Erythroblast (primary cell): ENCODE measurements at regions not wholly inside any gene's neighbourhood (a gene's known extent, or its start where the extent isn't known, plus 50 kb on each side); places are given as distances from the start of the nearest gene placed in this dataset.

Experiments used
- DNase-seq, 2 experiments: peaks; one replicate each; lab custom pipeline; 2025; lab: John Stamatoyannopoulos, UW
- GATA1 ChIP-seq: IDR thresholded peaks from 2 replicates; pipeline ENCODE4 v1.6.1; 2011; ENCODE audit warnings: low read depth, mild to moderate bottlenecking, control low read depth, low read length, moderate library complexity
- POLR2A ChIP-seq: IDR thresholded peaks from 2 replicates; pipeline ENCODE4 v1.6.1; 2011; ENCODE audit warnings: mild to moderate bottlenecking, low read length

DNA sequence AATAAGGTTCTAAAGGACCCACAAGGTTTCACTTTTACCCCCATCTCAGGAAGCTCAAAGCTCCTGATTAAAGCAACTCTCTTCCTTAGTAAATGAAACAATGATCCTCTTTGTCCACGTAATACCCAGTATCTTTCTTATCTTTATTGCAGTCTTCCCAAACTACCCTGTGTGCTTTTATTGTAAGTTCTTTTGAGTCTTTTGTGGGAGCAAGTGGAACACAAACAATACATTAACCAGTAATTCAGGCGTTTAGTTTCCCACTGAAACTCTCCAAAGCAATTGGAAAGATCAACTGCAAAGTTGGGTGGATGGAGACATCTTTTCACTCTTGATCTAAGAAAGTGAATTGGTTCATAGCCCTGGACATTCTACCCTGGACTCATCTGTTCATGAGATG is 240.0 kb downstream of the ZNF621 start:
- no peak for DNase-seq
- TF ChIP-seq GATA1 (no peak), POLR2A (no peak)

- TF ChIP-seq POLR2A, result no peak
- no peak for TF ChIP-seq GATA1
- no peak for DNase-seq
These were observed 241.1 kb downstream of the ZNF621 start for GRCh38 chr3:40765884-40766283.

DNA sequence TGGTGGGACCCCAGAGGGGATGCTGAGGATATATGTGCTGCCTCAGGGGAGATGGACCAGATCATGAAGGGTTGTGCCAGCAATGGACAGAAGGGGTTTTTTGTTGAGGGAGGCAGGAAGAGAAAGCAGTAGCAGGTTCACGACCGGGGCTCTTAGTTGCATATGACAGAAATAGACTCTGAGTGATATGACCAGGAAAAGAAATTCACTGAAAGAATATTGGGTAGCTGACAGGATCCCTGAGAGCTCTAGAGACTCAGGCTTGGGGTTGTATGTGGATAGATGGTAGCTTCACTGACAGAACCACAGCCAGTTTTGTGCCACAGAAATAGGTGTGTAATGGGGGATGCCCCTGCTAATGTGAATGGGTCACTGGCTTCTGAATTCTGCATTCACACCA is 241.6 kb downstream of the ZNF621 start:
- TF ChIP-seq POLR2A (no peak), GATA1 (no peak)
- no peak for DNase-seq

DNA sequence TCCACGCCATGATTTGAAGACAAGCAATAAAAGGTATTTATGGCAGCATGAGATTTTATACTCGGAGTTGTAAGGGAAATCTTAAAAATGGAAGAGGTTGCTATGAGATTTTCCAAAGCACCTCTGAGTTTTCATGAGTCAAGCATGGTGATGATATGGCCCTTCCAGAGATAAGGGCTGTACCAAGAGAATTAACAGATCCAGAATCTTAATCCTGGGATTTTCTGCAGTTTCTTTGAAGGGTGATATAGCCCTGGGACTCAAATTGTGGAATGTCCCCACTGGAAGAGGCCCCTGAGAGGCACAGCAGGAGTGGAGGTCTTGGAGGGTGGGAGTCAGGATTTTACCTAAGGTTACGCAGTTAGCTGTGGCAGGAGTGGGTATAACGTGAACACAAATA is 243.3 kb downstream of the ZNF621 start:
- TF ChIP-seq GATA1, result no peak
- no peak for TF ChIP-seq POLR2A
- no peak for DNase-seq

DNA sequence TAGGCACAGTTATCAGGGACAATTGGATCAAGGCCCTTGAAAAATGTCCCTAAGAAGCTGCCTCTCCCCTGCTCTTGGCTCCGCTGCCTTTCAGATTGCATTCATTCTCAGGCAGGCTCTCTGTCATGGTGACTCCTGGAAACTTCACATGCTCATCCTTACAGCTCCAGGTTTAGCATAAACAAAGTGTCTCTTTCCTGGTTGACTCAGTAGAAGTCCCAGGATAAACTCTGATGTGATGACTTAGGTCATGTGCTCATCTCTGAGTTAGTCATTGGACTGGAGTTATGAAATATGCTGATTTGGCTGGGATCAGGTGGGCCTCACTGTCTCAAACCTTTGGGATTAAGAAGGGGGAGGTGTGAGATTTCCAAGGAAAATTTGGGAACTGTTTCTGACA is 243.8 kb downstream of the ZNF621 start:
- DNase-seq, result no peak
- no peak for TF ChIP-seq POLR2A

DNA sequence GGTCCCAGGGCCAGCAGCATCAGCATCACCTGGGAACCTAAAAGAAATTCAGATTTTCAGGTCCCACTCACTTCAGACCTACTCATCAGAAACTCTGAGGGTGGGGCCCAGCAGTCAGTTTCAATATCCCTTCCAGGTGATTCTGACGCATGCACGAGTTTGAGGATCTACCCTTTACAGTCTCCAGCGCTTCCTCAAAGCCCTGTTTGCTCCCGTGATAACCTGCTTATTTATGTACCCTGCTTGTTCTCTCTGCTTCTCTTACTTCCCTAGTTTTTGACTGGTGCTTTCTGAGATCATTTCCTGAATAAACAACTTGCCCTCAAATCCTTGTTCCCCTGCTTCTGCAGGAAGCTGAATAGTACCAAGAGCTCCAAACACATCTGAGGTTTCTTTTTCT is 245.3 kb downstream of the ZNF621 start:
- DNase-seq, result no peak

DNA sequence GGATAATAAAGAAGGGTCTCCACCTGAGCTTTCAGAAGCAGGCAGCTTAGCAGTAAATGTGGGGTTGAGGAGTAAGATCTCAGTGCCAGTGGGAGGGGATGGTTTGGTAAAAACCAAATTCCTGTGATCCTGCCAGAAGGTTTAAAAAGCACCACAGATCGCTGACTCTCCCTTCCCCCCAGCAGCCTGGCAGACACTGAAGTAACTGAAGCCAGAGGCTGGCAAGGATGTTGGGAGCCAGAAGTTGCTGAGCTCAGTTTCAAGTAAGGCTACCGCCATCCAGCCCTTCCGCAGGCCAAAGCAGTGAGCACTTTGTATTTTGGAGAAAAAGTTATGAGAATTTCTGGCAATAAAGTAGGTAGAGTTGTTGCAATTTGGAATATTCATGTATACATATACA is 246.4 kb downstream of the ZNF621 start:
- no peak for TF ChIP-seq GATA1
- TF ChIP-seq POLR2A, result no peak
- no peak for DNase-seq

More for the DNA sequence above, 245.3 kb downstream of the ZNF621 start:
- TF ChIP-seq POLR2A, result no peak
- no peak for TF ChIP-seq GATA1

DNA sequence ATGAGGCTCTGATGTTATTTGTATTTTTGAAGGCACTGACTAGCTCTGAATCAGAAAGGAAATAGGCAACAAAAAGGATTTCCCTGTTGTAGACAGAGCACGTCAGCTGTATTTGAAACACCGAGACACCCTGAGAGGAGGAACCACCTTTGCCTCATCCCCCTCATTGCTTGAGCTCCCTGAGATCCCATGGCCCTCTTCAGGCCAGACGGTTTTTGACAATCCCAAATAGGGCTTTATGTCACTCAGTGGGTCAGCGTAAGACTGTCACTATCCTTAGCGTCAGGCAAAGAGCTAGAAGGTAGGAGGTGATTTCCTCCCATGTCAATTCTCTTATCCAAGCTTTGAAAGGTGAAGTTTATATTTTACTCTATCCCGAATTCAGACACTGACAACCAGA is 254.3 kb downstream of the ZNF621 start:
- no peak for TF ChIP-seq POLR2A
- TF ChIP-seq GATA1, result no peak
- DNase-seq, result no peak

GRCh38 chr3:40780291-40780924 is 255.6 kb downstream of the ZNF621 start:
- no peak for DNase-seq

DNA sequence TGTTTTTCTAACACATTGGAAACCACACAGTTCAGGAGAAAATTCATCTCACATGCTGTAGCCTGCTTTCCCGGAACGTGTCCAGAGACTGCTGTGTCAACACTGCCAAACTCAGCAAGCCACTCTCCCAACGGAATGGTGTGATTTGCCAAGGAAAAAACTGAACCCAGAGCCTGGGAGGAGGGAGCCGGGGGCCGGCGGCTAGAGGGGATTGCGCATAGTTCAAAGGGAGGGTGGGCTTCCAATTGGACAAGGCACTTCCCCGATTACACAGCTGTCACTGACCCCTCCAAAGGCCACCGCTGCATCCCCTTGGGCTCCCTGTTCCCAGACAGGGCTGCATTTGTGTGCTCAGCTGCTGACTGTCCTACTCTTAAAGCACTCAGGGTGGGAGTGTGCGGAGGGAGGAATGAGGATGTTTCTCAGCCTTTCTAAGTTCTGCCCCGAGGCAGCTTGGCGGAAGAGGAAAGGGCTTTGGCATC is 256.2 kb downstream of the ZNF621 start:
- DNase-seq, result no peak
- TF ChIP-seq GATA1, result no peak
- TF ChIP-seq POLR2A, result no peak

More at GRCh38 chr3:40780291-40780924, 255.6 kb downstream of the ZNF621 start:
- no peak for TF ChIP-seq POLR2A
- no peak for TF ChIP-seq GATA1

DNA sequence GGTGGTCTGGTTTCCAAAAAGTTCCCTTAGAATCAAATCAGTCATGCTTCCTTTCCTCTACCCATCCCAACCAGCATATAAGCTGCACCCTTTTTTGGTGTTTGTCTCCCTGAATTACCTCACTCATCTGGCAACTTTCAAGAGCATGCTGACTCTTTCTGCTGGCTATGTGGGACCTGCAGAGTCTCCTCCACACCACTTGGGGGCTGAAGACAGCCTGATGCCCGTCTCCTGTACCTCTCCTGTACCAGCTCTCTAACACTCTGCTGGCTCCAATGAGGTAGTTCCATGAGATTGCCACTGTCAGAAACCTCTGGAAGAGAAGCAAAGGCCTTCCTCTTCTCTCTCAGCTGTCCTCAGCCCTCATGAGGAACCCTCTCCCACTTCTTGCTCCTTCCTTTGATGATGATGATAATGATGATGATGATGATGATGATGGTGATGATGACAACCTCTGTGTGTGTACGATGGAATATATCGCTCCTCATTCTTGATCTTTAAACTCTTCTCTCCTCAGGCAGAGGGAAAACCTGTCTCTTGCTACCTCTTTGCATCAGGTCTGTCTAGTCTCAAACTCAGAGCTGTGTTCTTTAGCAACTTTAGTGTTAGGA is 257.5 kb downstream of the ZNF621 start:
- DNase-seq, result no peak
- no peak for TF ChIP-seq GATA1
- TF ChIP-seq POLR2A, result no peak

DNA sequence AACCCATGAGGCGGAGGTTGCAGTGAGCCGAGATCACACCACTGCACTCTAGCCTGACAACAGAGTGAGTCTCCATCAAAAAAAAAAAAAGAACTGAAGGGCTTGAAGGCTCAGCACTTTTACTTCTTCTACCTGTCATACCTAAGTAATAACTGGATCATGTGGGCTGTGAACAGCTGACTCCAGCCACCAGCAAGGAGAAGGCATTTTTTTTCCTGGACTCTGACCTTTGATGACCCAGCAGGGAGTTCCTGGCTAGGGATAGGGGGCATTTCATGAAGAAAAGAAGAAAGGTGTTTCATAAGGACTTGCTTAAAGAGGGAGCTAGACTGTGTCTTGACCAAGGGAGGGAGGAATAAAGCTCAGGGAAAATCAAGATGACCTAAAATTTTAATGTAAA is 266.0 kb downstream of the ZNF621 start:
- DNase-seq, result no peak
- TF ChIP-seq GATA1 (no peak), POLR2A (no peak)

GRCh38 chr3:40793730-40794129 is 269.0 kb downstream of the ZNF621 start:
- no peak for DNase-seq
- no peak for TF ChIP-seq GATA1
- TF ChIP-seq POLR2A, result no peak

DNA sequence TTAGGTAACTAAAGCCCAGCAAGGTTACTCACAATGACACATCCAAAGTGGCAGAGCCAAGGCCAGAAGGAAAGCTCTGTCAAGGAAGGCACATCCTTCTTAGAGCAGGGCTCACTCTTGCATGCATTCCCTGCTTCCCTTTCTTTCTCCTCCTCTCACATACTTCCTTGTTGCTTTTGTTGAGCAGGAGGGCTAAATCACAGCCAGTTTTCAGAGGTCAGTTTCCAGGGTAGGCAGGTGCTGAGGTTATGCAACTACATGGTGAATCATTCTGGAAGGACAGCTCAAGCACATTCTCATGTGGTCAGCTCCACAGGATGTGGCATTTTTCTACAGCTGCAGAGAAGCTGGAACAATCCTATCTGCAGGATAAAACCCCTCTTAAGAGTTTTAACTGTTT is 275.6 kb downstream of the ZNF621 start:
- no peak for TF ChIP-seq GATA1
- no peak for TF ChIP-seq POLR2A
- DNase-seq, result no peak

- no peak for DNase-seq
- TF ChIP-seq POLR2A, result no peak
- no peak for TF ChIP-seq GATA1
These were observed 276.6 kb downstream of the ZNF621 start for GRCh38 chr3:40801284-40801741.
